Kidney capillary endothelial cell (primary cell): ENCODE measurements at regions not wholly inside any gene's neighbourhood (a gene's known extent, or its start where the extent isn't known, plus 50 kb on each side); places are given as distances from the start of the nearest gene placed in this dataset.

Experiments used
- DNase-seq: peaks from one replicate; pipeline ENCODE4 v3.0.0-alpha.2; 2018; ENCODE audit warnings: low spot score

- DNase-seq, result no peak
Observed at GRCh38 chr19:28238270-28238820, 974.6 kb downstream of the UQCRFS1 start.

- DNase-seq, result no peak
Observed at GRCh38 chr19:28235606-28236125, 977.3 kb downstream of the UQCRFS1 start.

GRCh38 chr19:28234637-28235036, 978.3 kb downstream of the UQCRFS1 start:
- no peak for DNase-seq

- no peak for DNase-seq
Observed at GRCh38 chr19:28228854-28229253, 984.1 kb downstream of the UQCRFS1 start.

- no peak for DNase-seq
Observed at GRCh38 chr19:28224441-28224840, 988.5 kb downstream of the UQCRFS1 start.

- DNase-seq, result no peak
Observed at GRCh38 chr19:28221736-28222135, 991.2 kb downstream of the UQCRFS1 start.

GRCh38 chr19:28218728-28219127, 994.2 kb downstream of the UQCRFS1 start:
- DNase-seq, result no peak

GRCh38 chr19:28217022-28217421, 995.9 kb downstream of the UQCRFS1 start:
- DNase-seq, result no peak

- DNase-seq, result no peak
Observed at GRCh38 chr19:28213470-28214082, 999.4 kb downstream of the UQCRFS1 start.

- DNase-seq, result no peak
Observed at GRCh38 chr19:28210886-28211285, 1002.1 kb downstream of the UQCRFS1 start.

GRCh38 chr19:28208745-28209144, 1004.2 kb downstream of the UQCRFS1 start:
- DNase-seq, result no peak

- no peak for DNase-seq
Observed at GRCh38 chr19:28207244-28207643, 1005.7 kb downstream of the UQCRFS1 start.

- DNase-seq, result no peak
Observed at GRCh38 chr19:28201462-28201943, 1011.4 kb downstream of the UQCRFS1 start.

GRCh38 chr19:28199323-28199722, 1013.6 kb downstream of the UQCRFS1 start:
- DNase-seq, result no peak

- no peak for DNase-seq
Observed at GRCh38 chr19:28196961-28197360, 1016.0 kb downstream of the UQCRFS1 start.

- no peak for DNase-seq
Observed at GRCh38 chr19:28196101-28196500, 1016.9 kb downstream of the UQCRFS1 start.

- DNase-seq, result no peak
Observed at GRCh38 chr19:28185646-28186045, 1027.3 kb downstream of the UQCRFS1 start.

GRCh38 chr19:28184997-28185396, 1028.0 kb downstream of the UQCRFS1 start:
- DNase-seq, result no peak

GRCh38 chr19:28176193-28176592, 1036.8 kb downstream of the UQCRFS1 start:
- no peak for DNase-seq

- DNase-seq, result no peak
Observed at GRCh38 chr19:28171983-28172382, 1041.0 kb downstream of the UQCRFS1 start.

GRCh38 chr19:28170066-28170465, 1042.9 kb downstream of the UQCRFS1 start:
- no peak for DNase-seq

- DNase-seq, result no peak
Observed at GRCh38 chr19:28169168-28169887, 1043.6 kb downstream of the UQCRFS1 start.

GRCh38 chr19:28168557-28168956, 1044.4 kb downstream of the UQCRFS1 start:
- no peak for DNase-seq
